WTC11 (cell line): ENCODE measurements at regions not wholly inside any gene's neighbourhood (a gene's known extent, or its start where the extent isn't known, plus 50 kb on each side); places are given as distances from the start of the nearest gene placed in this dataset.

Experiments
- ATAC-seq: fragments of 200-7000 bp; cut with Tn5 transposase; 2 replicates; pipeline ENCODE4 v1.10.0; 2021; ENCODE audit warnings: mild to moderate bottlenecking, moderate library complexity
- CTCF ChIA-PET: fragments of 300-600 bp; sonication (Branson Sonifier 250); formaldehyde crosslinking; loops from one replicate; lab custom pipeline; 2021; ENCODE audit warnings: antibody characterized with exemption; lab: Charles Lee
- POLR2A ChIA-PET: fragments of 350-600 bp; sonication (Branson Sonifier 250); formaldehyde crosslinking; loops from one replicate; lab custom pipeline; 2021; ENCODE audit warnings: antibody characterized with exemption; lab: Charles Lee
- DNase-seq: peaks from one replicate; pipeline ENCODE4 v3.0.0; 2021; ENCODE audit warnings: low spot score
- H3K27ac Mint-ChIP-seq: 2 replicates; pipeline ENCODE4 v1.8.0; 2021; ENCODE audit warnings: mixed read lengths
- H3K27me3 Mint-ChIP-seq: 2 replicates; pipeline ENCODE4 v1.8.0; 2021; ENCODE audit warnings: low read depth, mild to moderate bottlenecking, moderate library complexity, mixed read lengths
- H3K36me3 Mint-ChIP-seq: 2 replicates; pipeline ENCODE4 v1.8.0; 2021; ENCODE audit warnings: mixed read lengths
- H3K4me1 Mint-ChIP-seq: 2 replicates; pipeline ENCODE4 v1.8.0; 2022; ENCODE audit warnings: mixed read lengths
- H3K4me3 Mint-ChIP-seq: 2 replicates; pipeline ENCODE4 v1.8.0; 2021; ENCODE audit warnings: mild to moderate bottlenecking, moderate library complexity, mixed read lengths
- H3K9me3 Mint-ChIP-seq: 2 replicates; pipeline ENCODE4 v1.8.0; 2021; ENCODE audit warnings: mixed read lengths
- AR ChIP-seq: fragments of 250-450 bp; sonication (Bioruptor Pico); IDR thresholded peaks from 2 replicates; pipeline ENCODE4 v1.9.0; 2021; ENCODE audit warnings: mild to moderate bottlenecking
- ATF1 ChIP-seq: sonication (generic); formaldehyde crosslinking; IDR thresholded peaks from 2 replicates; pipeline ENCODE4 v1.8.1; 2023; ENCODE audit warnings: mild to moderate bottlenecking, moderate library complexity, missing genetic modification reagents
- CREB1 ChIP-seq: sonication (generic); formaldehyde crosslinking; IDR thresholded peaks from 2 replicates; pipeline ENCODE4 v1.8.0; 2023; ENCODE audit warnings: mild to moderate bottlenecking, missing genetic modification reagents
- E2F1 ChIP-seq: sonication (generic); formaldehyde crosslinking; IDR thresholded peaks from 2 replicates; pipeline ENCODE4 v1.8.0; 2022; ENCODE audit warnings: mild to moderate bottlenecking, missing genetic modification reagents
- E2F5 ChIP-seq: sonication (generic); formaldehyde crosslinking; IDR thresholded peaks from 2 replicates; pipeline ENCODE4 v1.8.1; 2022; ENCODE audit warnings: mild to moderate bottlenecking, moderate library complexity, missing genetic modification reagents
- FOXK1 ChIP-seq: sonication (generic); formaldehyde crosslinking; IDR thresholded peaks from 2 replicates; pipeline ENCODE4 v1.8.0; 2022; ENCODE audit warnings: mild to moderate bottlenecking, moderate library complexity, missing genetic modification reagents
- GTF2I ChIP-seq: fragments of 250-450 bp; sonication (Bioruptor Pico); conservative IDR thresholded peaks from 2 replicates; pipeline ENCODE4 v1.4.0; 2021; ENCODE audit warnings: mild to moderate bottlenecking
- HMGXB4 ChIP-seq: sonication (generic); formaldehyde crosslinking; IDR thresholded peaks from 2 replicates; pipeline ENCODE4 v1.8.1; 2023; ENCODE audit warnings: mild to moderate bottlenecking, moderate library complexity, missing genetic modification reagents
- IRF2 ChIP-seq: sonication (generic); formaldehyde crosslinking; IDR thresholded peaks from 2 replicates; pipeline ENCODE4 v1.8.0; 2022; ENCODE audit warnings: low read depth, missing genetic modification reagents, borderline replicate concordance
- MAX ChIP-seq: sonication (generic); formaldehyde crosslinking; IDR thresholded peaks from 2 replicates; pipeline ENCODE4 v1.8.0; 2022; ENCODE audit warnings: mild to moderate bottlenecking, missing genetic modification reagents
- MLX ChIP-seq: sonication (generic); formaldehyde crosslinking; IDR thresholded peaks from 2 replicates; pipeline ENCODE4 v1.8.1; 2023; ENCODE audit warnings: mild to moderate bottlenecking, missing genetic modification reagents, moderate library complexity
- MXD4 ChIP-seq: fragments of 250-450 bp; sonication (Bioruptor Pico); IDR thresholded peaks from 2 replicates; pipeline ENCODE4 v1.8.0; 2021; ENCODE audit warnings: mild to moderate bottlenecking, moderate library complexity, borderline replicate concordance
- NFYB ChIP-seq: sonication (generic); formaldehyde crosslinking; conservative IDR thresholded peaks from 2 replicates; pipeline ENCODE4 v1.8.0; 2022; ENCODE audit warnings: low read depth, missing genetic modification reagents
- NR3C1 ChIP-seq: sonication (generic); formaldehyde crosslinking; conservative IDR thresholded peaks from 2 replicates; pipeline ENCODE4 v1.8.1; 2023; ENCODE audit warnings: low read depth, mild to moderate bottlenecking, missing genetic modification reagents
- PREB ChIP-seq: sonication (generic); formaldehyde crosslinking; IDR thresholded peaks from 2 replicates; pipeline ENCODE4 v1.8.1; 2022; ENCODE audit warnings: mild to moderate bottlenecking, missing genetic modification reagents, moderate library complexity, borderline replicate concordance
- TCF7 ChIP-seq: sonication (generic); formaldehyde crosslinking; IDR thresholded peaks from 2 replicates; pipeline ENCODE4 v1.8.0; 2022; ENCODE audit warnings: mild to moderate bottlenecking, low read depth, missing genetic modification reagents, moderate library complexity
- TP53 ChIP-seq: sonication (generic); formaldehyde crosslinking; IDR thresholded peaks from 2 replicates; pipeline ENCODE4 v1.8.1; 2023; ENCODE audit warnings: mild to moderate bottlenecking, missing genetic modification reagents
- USF2 ChIP-seq: sonication (generic); formaldehyde crosslinking; IDR thresholded peaks from 2 replicates; pipeline ENCODE4 v1.8.1; 2023; ENCODE audit warnings: mild to moderate bottlenecking, missing genetic modification reagents, moderate library complexity
- ZBTB21 ChIP-seq: sonication (generic); formaldehyde crosslinking; IDR thresholded peaks from 2 replicates; pipeline ENCODE4 v1.8.1; 2023; ENCODE audit warnings: mild to moderate bottlenecking, missing genetic modification reagents, borderline replicate concordance
- ZBTB43 ChIP-seq: sonication (generic); formaldehyde crosslinking; IDR thresholded peaks from 2 replicates; pipeline ENCODE4 v1.8.1; 2023; ENCODE audit warnings: mild to moderate bottlenecking, missing genetic modification reagents
- ZNF317 ChIP-seq: sonication (generic); formaldehyde crosslinking; IDR thresholded peaks from 2 replicates; pipeline ENCODE4 v1.8.1; 2023; ENCODE audit warnings: low read depth, mild to moderate bottlenecking, moderate library complexity, missing genetic modification reagents, borderline replicate concordance

GRCh38 chr13:47707414-47707813 is 293.7 kb downstream of the SUCLA2 start (continued):
- no peak for TF ChIP-seq E2F1 (CRISPR knock-in tag)
- TF ChIP-seq AR (CRISPR knock-in tag), result no peak
- TF ChIP-seq, all 79 proteins: peak for 0

- ChIA-PET CTCF (no interaction called here), POLR2A (no interaction called here)
- H3K4me1 Mint-ChIP-seq, result 0 out of 2 replicates have a peak, but pooled peaks cover 5% of the 10 kb centered on the region
- DNase-seq (no peak), ATAC-seq (no peak)
- H3K27ac Mint-ChIP-seq, result no peak overlapping the region
- peaks cover 5% of the 10 kb centered on the region; the same call in 1 of the 2 replicates for H3K9me3 Mint-ChIP-seq
- H3K27me3 Mint-ChIP-seq, result 0 out of 2 replicates have a peak, but pooled peaks cover 3% of the 10 kb centered on the region
- TF ChIP-seq HMGXB4 (CRISPR knock-in tag) (no peak), FOXK1 (CRISPR knock-in tag) (no peak), ZBTB21 (CRISPR knock-in tag) (no peak), TP53 (CRISPR knock-in tag) (no peak), MXD4 (CRISPR knock-in tag) (no peak), E2F5 (CRISPR knock-in tag) (no peak), ZBTB43 (CRISPR knock-in tag) (no peak), MLX (no peak), IRF2 (CRISPR knock-in tag) (no peak), USF2 (CRISPR knock-in tag) (no peak), NR3C1 (CRISPR knock-in tag) (no peak), PREB (no peak), MAX (no peak), ZNF317 (CRISPR knock-in tag) (no peak), TCF7 (no peak), CREB1 (CRISPR knock-in tag) (no peak), NFYB (CRISPR knock-in tag) (no peak), GTF2I (CRISPR knock-in tag) (no peak), ATF1 (CRISPR knock-in tag) (no peak)
- no peaks in the 10 kb centered on the region for H3K36me3 Mint-ChIP-seq
- H3K4me3 Mint-ChIP-seq, result no peak overlapping the region
Measured at GRCh38 chr13:47705185-47705584, 295.9 kb downstream of the SUCLA2 start.
